ENCODE measurements at regions not wholly inside any gene's neighbourhood (a gene's known extent, or its start where the extent isn't known, plus 50 kb on each side); places are given as distances from the start of the nearest gene placed in this dataset.

- intact Hi-C loops (cut with DNase I), result no loop called here
- H3K36me3 ChIP-seq (replicated peaks in 1 of 2; ENCODE audit: insufficient read depth in 1 of 2, low read depth in 2 of 2), result no peaks in the 10 kb centered on the region
- H3K4me3 ChIP-seq, result no peak overlapping the region
- ATAC-seq (no peak), DNase-seq (no peak)
- no peak overlapping the region for H3K27ac ChIP-seq
- TF ChIP-seq CTCF (IDR thresholded peaks at IDR 0.05), result no peak
- no peak for TF ChIP-seq POLR2A (IDR thresholded peaks at IDR 0.05)
- WGBS, 2 donors, result 78 to 83% methylated on average over 9 of the region's 9 CpGs
- H3K4me1 ChIP-seq, result no peaks in the 10 kb centered on the region
- no peaks in the 10 kb centered on the region for H3K9me3 ChIP-seq
- H3K27me3 ChIP-seq, result no peaks in the 10 kb centered on the region
Measured at GRCh38 chr6:133608620-133609019, 280.3 kb upstream of the TCF21 start.

GRCh38 chr6:133609415-133610226, 279.3 kb upstream of the TCF21 start:
- ATAC-seq, result no peak
- H3K27me3 ChIP-seq, result no peaks in the 10 kb centered on the region
- no peak overlapping the region for H3K27ac ChIP-seq
- no peak for DNase-seq
- 36 to 46% methylated on average over 2 of the region's 2 CpGs for WGBS, 2 donors
- H3K36me3 ChIP-seq (replicated peaks in 1 of 2; ENCODE audit: insufficient read depth in 1 of 2, low read depth in 2 of 2), result no peaks in the 10 kb centered on the region
- no peaks in the 10 kb centered on the region for H3K9me3 ChIP-seq
- intact Hi-C loops (cut with DNase I), result no loop called here
- no peak overlapping the region for H3K4me3 ChIP-seq
- H3K4me1 ChIP-seq, result no peaks in the 10 kb centered on the region
- no peak for TF ChIP-seq CTCF (IDR thresholded peaks at IDR 0.05)
- no peak for TF ChIP-seq POLR2A (IDR thresholded peaks at IDR 0.05)

GRCh38 chr6:133610227-133610840, 278.6 kb upstream of the TCF21 start:
- H3K27me3 ChIP-seq, result no peaks in the 10 kb centered on the region
- ATAC-seq (no peak), DNase-seq (no peak)
- intact Hi-C loops (cut with DNase I), result no loop called here
- H3K36me3 ChIP-seq (replicated peaks in 1 of 2; ENCODE audit: insufficient read depth in 1 of 2, low read depth in 2 of 2), result no peaks in the 10 kb centered on the region
- no peaks in the 10 kb centered on the region for H3K4me1 ChIP-seq
- no peaks in the 10 kb centered on the region for H3K9me3 ChIP-seq
- WGBS, 2 donors, result 45 to 58% methylated on average over 2 of the region's 2 CpGs
- no peak overlapping the region for H3K4me3 ChIP-seq
- no peak overlapping the region for H3K27ac ChIP-seq
- TF ChIP-seq POLR2A (IDR thresholded peaks at IDR 0.05), result no peak
- no peak for TF ChIP-seq CTCF (IDR thresholded peaks at IDR 0.05)

- no peak for ATAC-seq
- Histone ChIP-seq H3K36me3 (replicated peaks in 1 of 2; ENCODE audit: insufficient read depth in 1 of 2, low read depth in 2 of 2) (no peaks in the 10 kb centered on the region), H3K27ac (no peak overlapping the region), H3K27me3 (no peaks in the 10 kb centered on the region), H3K4me1 (no peaks in the 10 kb centered on the region), H3K4me3 (no peak overlapping the region), H3K9me3 (no peaks in the 10 kb centered on the region)
- intact Hi-C loops (cut with DNase I), result no loop called here
- WGBS, 2 donors, result 60 to 64% methylated on average over 3 of the region's 3 CpGs
- no peak for TF ChIP-seq CTCF (IDR thresholded peaks at IDR 0.05)
- DNase-seq, result no peak
Measured at GRCh38 chr6:133610971-133611370, 277.9 kb upstream of the TCF21 start.

- ATAC-seq (no peak), DNase-seq (no peak)
- TF ChIP-seq POLR2A (IDR thresholded peaks at IDR 0.05) (no peak), CTCF (IDR thresholded peaks at IDR 0.05) (no peak)
- no peaks in the 10 kb centered on the region for H3K9me3 ChIP-seq
- H3K4me1 ChIP-seq, result no peaks in the 10 kb centered on the region
- intact Hi-C loops (cut with DNase I), result no loop called here
- H3K36me3 ChIP-seq (replicated peaks in 1 of 2; ENCODE audit: insufficient read depth in 1 of 2, low read depth in 2 of 2), result no peaks in the 10 kb centered on the region
- H3K27ac ChIP-seq, result no peak overlapping the region
- H3K27me3 ChIP-seq, result no peaks in the 10 kb centered on the region
- no peak overlapping the region for H3K4me3 ChIP-seq
Measured at GRCh38 chr6:133612459-133612858, 276.5 kb upstream of the TCF21 start.
